ENCODE measurements at regions not wholly inside any gene's neighbourhood (a gene's known extent, or its start where the extent isn't known, plus 50 kb on each side); places are given as distances from the start of the nearest gene placed in this dataset.
"Not testable (repeated sequence)": the region's sequence is repeated elsewhere in the genome, so short reads cannot be mapped to it uniquely, and the experiment has no call there.

- DNase-seq = no peak
These were observed 158.2 kb downstream of the SLC38A4 start for GRCh38 chr12:46667551-46667950.

DNA sequence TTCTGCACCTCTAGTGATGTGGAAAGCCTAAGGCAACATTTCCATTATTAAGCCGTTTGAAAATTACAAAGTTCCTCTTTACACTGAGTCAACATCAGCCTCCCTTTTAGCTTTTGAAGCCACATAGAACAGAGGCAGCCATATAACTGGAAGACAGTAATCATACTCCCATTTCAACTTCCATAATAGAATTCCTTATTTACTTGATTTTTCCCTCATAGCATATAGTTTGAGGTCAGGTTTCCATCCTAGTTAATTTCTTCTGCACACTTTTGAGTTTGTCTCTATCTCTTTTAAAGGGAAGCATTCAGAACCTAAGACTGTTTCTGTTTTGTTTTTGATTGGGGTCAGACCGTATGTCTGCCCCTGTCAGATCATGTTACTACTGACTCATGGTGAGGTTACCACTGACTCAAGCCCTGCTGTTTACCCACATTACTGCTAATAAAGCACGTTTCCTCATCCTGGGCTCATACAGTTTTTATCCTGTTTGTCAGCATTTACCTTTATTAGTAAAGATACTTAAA, 161.0 kb downstream of the SLC38A4 start:
- peak; percentile 83 for DNase-seq

GRCh38 chr12:46663318-46663717, 162.5 kb downstream of the SLC38A4 start:
- no peak for DNase-seq

- DNase-seq = peak; percentile 68
These were observed 164.5 kb downstream of the SLC38A4 start for GRCh38 chr12:46661110-46661845.

GRCh38 chr12:46660719-46661109, 165.1 kb downstream of the SLC38A4 start:
- no peak for DNase-seq

GRCh38 chr12:46660276-46660675, 165.5 kb downstream of the SLC38A4 start:
- no peak for DNase-seq

GRCh38 chr12:46659824-46660223, 166.0 kb downstream of the SLC38A4 start:
- no peak for DNase-seq

- DNase-seq = no peak
These were observed 166.7 kb downstream of the SLC38A4 start for GRCh38 chr12:46659032-46659650.

GRCh38 chr12:46657453-46658411, 168.1 kb downstream of the SLC38A4 start:
- DNase-seq = no peak

- DNase-seq = not testable (repeated sequence)
These were observed 169.8 kb downstream of the SLC38A4 start for GRCh38 chr12:46655984-46656383.

DNA sequence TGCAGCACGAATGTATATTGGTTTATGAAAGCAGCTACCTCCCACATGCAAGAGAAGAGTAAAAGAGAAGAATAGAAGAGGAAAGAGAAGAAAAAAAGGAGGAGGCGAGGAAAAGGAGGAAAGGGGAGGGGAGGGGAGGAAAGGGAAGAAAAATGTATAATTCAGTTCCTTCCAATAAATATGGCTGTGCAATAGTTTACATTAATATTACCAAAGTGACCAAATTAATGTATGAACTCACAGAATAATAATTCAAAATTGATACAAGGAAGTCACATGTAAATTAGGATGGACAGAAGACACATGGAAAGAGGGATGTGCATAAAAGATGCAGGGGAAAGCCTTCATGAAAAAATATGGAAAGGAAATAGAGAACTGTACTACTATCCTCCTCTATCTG, 172.5 kb downstream of the SLC38A4 start:
- no peak for DNase-seq

- no peak for DNase-seq
These were observed 173.1 kb downstream of the SLC38A4 start for GRCh38 chr12:46652692-46653091.

- no peak for DNase-seq
These were observed 175.1 kb downstream of the SLC38A4 start for GRCh38 chr12:46650688-46651087.

- no peak for DNase-seq
These were observed 176.4 kb downstream of the SLC38A4 start for GRCh38 chr12:46649433-46649832.

DNA sequence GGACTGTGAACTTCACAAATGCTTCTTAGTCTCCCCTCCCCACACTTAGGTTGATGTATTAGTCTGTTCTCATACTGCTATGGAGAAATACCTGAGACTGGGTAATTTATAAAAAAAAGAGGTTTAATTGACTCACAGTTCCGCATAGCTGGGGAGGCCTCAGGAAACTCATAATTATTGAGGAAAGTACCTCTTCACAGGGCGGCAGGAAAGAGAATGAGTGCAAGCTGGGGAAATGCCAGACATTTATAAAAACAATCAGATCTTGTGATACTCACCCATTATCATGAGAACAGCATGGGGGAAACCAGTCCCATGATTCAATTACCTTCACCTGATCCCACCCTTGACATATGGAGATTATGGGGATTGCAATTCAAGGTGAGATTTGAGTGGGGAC, 178.8 kb downstream of the SLC38A4 start:
- DNase-seq = no peak

DNA sequence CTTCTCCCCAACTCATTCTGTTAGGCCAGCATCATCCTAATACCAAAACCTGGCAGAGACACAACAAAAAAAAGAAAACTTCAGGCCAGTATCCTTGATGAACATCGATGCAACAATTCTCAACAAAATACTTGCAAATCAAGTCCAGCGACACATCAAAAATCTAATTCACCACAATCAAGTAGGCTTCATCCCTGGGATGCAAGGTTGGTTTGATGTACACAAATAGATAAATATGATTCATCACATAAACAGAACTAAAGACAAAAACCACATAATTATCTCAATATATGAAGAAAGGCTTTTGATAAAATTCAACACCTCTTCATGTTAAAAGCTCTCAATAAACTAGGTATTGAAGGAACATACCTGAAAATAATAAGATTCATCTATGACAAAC, 184.1 kb downstream of the SLC38A4 start:
- DNase-seq = not testable (repeated sequence)

DNA sequence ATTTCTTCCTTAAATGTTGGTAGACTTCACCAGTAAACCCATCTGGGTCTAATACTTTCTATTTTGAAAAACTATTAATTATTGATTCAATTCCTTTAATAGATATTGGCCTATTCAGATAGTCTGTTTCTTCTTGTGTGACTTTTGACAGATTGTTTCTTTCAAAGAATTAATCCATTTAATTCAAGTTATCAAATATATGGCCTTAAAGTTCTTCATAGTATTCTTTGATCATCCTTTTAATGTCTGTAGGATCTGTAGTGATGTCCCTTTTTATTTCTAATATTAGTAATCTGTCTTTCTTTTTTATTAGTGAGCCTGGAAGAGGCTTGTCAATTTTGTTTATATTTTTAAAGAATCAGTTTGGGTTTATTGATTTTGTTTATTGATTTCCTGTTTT, 190.0 kb downstream of the SLC38A4 start:
- DNase-seq = no peak

DNA sequence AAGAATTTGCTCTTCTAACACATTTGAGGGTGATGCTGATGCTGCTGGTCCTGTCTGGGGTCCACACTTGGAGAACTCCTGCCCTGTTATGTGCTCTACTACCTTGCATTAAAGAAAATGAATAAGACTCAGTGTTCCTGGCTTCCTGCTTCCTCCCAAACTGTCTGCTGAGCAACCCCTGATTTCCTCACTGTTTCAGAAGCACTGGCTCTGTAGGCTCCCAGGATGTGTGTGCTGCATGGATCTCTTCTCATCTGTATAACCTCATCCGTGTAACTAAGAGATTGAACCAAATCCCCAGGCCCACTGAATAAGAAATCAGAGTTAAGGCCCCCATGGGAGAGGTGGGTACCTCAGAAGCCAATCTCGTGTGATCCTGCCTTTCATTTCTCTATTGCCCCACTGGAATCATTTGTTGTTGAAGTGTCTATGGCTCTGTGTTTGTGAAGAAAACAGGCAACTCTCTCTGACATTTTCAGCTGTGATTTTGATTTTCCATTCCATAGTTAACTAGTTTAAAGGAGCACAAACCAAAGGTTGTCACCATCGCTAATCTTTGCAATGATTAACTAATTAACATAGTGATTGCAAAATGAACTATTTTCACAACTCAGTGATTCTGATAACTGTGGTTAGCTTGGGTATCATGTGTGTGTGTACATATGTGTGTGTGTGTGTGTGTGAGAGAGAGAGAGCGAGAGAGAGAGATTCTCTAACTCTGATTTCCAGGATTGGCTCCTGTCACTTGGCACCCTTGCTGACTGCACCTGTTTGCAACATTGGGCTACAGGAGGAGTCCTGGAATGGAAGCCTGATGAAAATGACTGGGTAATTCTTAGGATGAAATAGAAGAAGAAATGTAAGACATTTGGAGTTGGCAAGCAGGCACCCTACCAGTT, 196.2 kb downstream of the SLC38A4 start:
- peak; percentile 59 for DNase-seq

DNA sequence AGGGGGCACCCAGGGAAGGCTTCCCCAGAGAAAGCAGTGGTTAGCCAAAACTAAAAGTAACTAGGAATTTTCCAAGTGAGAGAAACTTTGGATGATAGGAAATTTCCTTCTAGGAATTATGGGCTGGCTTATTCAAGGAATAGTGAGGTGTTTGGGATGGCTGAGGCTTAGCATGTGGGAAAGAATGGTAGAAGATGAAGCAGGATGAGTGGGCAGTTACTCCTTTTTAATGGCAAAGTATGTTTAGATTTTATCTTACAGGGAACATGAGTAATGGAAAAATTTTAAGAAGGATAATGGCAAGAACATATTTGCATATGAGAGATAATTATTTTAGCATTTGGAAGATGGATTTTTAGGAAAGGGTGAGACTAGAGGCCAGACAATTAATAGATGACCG, 197.6 kb downstream of the SLC38A4 start:
- DNase-seq = no peak

DNA sequence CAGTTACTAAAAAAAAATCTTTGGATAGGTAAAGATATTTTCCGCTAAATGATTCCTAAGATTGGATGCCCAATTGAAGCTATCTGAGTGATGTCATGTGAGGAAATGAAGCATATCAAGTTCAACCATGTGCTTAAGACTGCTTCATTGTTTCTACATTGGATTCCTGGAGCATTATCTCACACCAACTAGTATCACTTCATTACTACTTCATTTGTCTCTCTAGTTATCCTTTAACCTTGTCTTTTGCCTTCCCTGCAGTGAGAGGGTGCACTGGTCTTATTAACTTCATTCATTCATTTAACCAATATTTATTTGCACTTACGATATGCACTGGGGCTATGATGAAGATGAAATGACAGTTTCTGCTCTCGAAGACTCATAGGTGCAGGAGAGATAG, 198.1 kb downstream of the SLC38A4 start:
- peak; percentile 98 for DNase-seq

DNA sequence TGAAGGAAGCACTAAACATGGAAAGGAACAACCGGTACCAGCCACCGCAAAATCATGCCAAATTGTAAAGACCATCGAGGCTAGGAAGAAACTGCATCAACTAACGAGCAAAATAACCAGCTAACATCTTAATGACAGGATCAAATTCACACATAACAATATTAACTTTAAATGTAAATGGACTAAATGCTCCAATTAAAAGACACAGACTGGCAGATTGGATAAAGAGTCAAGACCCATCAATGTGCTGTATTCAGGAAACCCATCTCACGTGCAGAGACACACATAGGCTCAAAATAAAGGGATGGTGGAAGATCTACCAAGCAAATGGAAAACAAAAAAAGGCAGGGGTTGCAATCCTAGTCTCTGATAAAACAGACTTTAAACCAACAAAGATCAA, 206.3 kb downstream of the SLC38A4 start:
- not testable (repeated sequence) for DNase-seq

- DNase-seq = not testable (repeated sequence)
These were observed 208.1 kb downstream of the SLC38A4 start for GRCh38 chr12:46617737-46618136.

Measured in kidney glomerular epithelial cell (primary cell).